Upper lobe of left lung (tissue), 6 donors: ENCODE measurements at regions not wholly inside any gene's neighbourhood (a gene's known extent, or its start where the extent isn't known, plus 50 kb on each side); places are given as distances from the start of the nearest gene placed in this dataset.

ENCODE experiments used
- ATAC-seq, 2 donors: fragments of 200-7000 bp; cut with Tn5 transposase; one replicate each; pipeline ENCODE4 v1.9.1; 2022; ENCODE audit warnings: mild to moderate bottlenecking in 2 of 2, moderate library complexity in 2 of 2; ENCODE audit not compliant: low FRiP score in 2 of 2
- DNase-seq, 2 donors: peaks; one replicate each; pipeline ENCODE4 v3.0.0-alpha.2; 2019 to 2020
- H3K27ac ChIP-seq, 4 donors: fragments of 200-600 bp; sonication (generic); one replicate each; pipeline ENCODE4 v1.5.1; 2016 to 2019
- H3K27me3 ChIP-seq, 4 donors: fragments of 200-600 bp; sonication (generic); one replicate each; pipeline ENCODE4 v1.5.1; 2017 to 2019
- H3K36me3 ChIP-seq, 4 donors: fragments of 200-600 bp; sonication (generic); one replicate each; pipeline ENCODE4 v1.5.1; 2016 to 2019
- H3K4me1 ChIP-seq, 4 donors: fragments of 200-600 bp; sonication (generic); one replicate each; pipeline ENCODE4 v1.5.1; 2018 to 2019
- H3K4me3 ChIP-seq, 4 donors: fragments of 200-600 bp; sonication (generic); one replicate each; pipeline ENCODE4 v1.5.1; 2017 to 2019; ENCODE audit warnings: mild to moderate bottlenecking in 2 of 4, moderate library complexity in 1 of 4
- H3K9me3 ChIP-seq, 4 donors: fragments of 200-600 bp; sonication (generic); one replicate each; pipeline ENCODE4 v1.5.1; 2018 to 2019
- EP300 ChIP-seq, 4 donors: sonication (generic); formaldehyde crosslinking; IDR thresholded peaks; one replicate each; pipeline ENCODE4 v1.5.1; 2017; ENCODE audit warnings: antibody characterized with exemption in 4 of 4, control low read depth in 2 of 4
- POLR2A ChIP-seq, 4 donors: fragments of 450-650 bp; IDR thresholded peaks; one replicate each; pipeline ENCODE4 v1.5.1; 2016 to 2017; ENCODE audit warnings: antibody characterized with exemption in 4 of 4, mild to moderate bottlenecking in 2 of 4
- POLR2AphosphoS5 ChIP-seq, 2 donors: sonication (generic); formaldehyde crosslinking; IDR thresholded peaks; one replicate each; pipeline ENCODE4 v1.5.1; 2017; ENCODE audit warnings: antibody characterized with exemption in 2 of 2
- WGBS, 2 donors: methylation state at CpG; one replicate each; pipeline ENCODE4 v1.1.5; 2017 to 2018; 5-methylcytosine and 5-hydroxymethylcytosine counted together
- TF ChIP-seq, protein P1 (sequence below), 6 experiments: fragments of 450-650 bp in 4 of 6; fragments of 200-600 bp in 2 of 6; sonication (generic) in 2 of 6; IDR thresholded peaks; one replicate each; pipeline ENCODE4 v1.5.1; 2016 to 2019; ENCODE audit warnings: antibody characterized with exemption in 6 of 6
- donor health status: DM: no; HTN: no; CAD: no; lungs with moderate emphysema.
- donor health status: DM: no; HTN: yes; CAD: no; lungs with severe emphysema.

- H3K27ac ChIP-seq: no peak overlapping the region
- ATAC-seq (no peak), DNase-seq (no peak)
- H3K36me3 ChIP-seq: no peaks in the 10 kb centered on the region
- H3K27me3 ChIP-seq: no peaks in the 10 kb centered on the region
- no peaks in the 10 kb centered on the region for H3K4me1 ChIP-seq
- H3K9me3 ChIP-seq: no peaks in the 10 kb centered on the region
- TF ChIP-seq POLR2AphosphoS5 (IDR thresholded peaks at IDR 0.05) (no peak), EP300 (IDR thresholded peaks at IDR 0.05) (no peak), POLR2A (IDR thresholded peaks at IDR 0.05) (no peak)
- TF ChIP-seq, protein P1, sequence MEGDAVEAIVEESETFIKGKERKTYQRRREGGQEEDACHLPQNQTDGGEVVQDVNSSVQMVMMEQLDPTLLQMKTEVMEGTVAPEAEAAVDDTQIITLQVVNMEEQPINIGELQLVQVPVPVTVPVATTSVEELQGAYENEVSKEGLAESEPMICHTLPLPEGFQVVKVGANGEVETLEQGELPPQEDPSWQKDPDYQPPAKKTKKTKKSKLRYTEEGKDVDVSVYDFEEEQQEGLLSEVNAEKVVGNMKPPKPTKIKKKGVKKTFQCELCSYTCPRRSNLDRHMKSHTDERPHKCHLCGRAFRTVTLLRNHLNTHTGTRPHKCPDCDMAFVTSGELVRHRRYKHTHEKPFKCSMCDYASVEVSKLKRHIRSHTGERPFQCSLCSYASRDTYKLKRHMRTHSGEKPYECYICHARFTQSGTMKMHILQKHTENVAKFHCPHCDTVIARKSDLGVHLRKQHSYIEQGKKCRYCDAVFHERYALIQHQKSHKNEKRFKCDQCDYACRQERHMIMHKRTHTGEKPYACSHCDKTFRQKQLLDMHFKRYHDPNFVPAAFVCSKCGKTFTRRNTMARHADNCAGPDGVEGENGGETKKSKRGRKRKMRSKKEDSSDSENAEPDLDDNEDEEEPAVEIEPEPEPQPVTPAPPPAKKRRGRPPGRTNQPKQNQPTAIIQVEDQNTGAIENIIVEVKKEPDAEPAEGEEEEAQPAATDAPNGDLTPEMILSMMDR (IDR thresholded peaks at IDR 0.05): no peak
- no peak overlapping the region for H3K4me3 ChIP-seq
- 75 to 90% methylated on average over 1 of the region's 1 CpG for WGBS, 2 donors
Measured at GRCh38 chr7:110412614-110413013, 678.3 kb upstream of the LRRN3 start.

DNA sequence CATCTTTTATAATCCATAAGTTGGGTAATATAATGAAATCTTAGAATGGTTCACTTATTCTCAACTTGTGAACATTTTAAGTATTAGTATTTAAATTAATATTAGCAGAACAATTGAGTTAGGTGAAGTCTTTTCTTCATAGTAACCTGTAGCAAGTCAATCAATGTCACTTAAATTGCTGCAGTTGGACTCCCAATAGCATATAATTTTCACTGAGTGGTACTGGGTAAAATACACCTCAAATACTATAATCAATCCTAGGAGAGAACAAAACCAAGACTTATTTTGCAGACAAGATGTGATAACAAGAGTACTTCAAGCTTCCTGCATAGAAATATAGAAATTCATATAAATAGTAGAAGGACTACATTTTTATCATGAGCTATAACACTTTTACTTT lies 677.9 kb upstream of the LRRN3 start:
- H3K36me3 ChIP-seq: no peaks in the 10 kb centered on the region
- H3K27ac ChIP-seq: no peak overlapping the region
- ATAC-seq (no peak), DNase-seq (no peak)
- TF ChIP-seq POLR2A (IDR thresholded peaks at IDR 0.05) (no peak), EP300 (IDR thresholded peaks at IDR 0.05) (no peak), POLR2AphosphoS5 (IDR thresholded peaks at IDR 0.05) (no peak)
- TF ChIP-seq, protein P1 (IDR thresholded peaks at IDR 0.05): no peak
- no peaks in the 10 kb centered on the region for H3K27me3 ChIP-seq
- no peaks in the 10 kb centered on the region for H3K4me1 ChIP-seq
- no peak overlapping the region for H3K4me3 ChIP-seq
- no peaks in the 10 kb centered on the region for H3K9me3 ChIP-seq

GRCh38 chr7:110417611-110418010 lies 673.3 kb upstream of the LRRN3 start:
- Histone ChIP-seq H3K4me3 (no peak overlapping the region), H3K27ac (no peak overlapping the region), H3K36me3 (no peaks in the 10 kb centered on the region), H3K27me3 (no peaks in the 10 kb centered on the region), H3K4me1 (no peaks in the 10 kb centered on the region), H3K9me3 (no peaks in the 10 kb centered on the region)
- whole genome bisulfite sequencing, 2 donors: 64 to 66% methylated on average over 2 of the region's 2 CpGs
- TF ChIP-seq POLR2AphosphoS5 (IDR thresholded peaks at IDR 0.05) (no peak), EP300 (IDR thresholded peaks at IDR 0.05) (no peak), POLR2A (IDR thresholded peaks at IDR 0.05) (no peak)
- TF ChIP-seq, protein P1 (IDR thresholded peaks at IDR 0.05): no peak
- no peak for DNase-seq
- no peak for ATAC-seq

DNA sequence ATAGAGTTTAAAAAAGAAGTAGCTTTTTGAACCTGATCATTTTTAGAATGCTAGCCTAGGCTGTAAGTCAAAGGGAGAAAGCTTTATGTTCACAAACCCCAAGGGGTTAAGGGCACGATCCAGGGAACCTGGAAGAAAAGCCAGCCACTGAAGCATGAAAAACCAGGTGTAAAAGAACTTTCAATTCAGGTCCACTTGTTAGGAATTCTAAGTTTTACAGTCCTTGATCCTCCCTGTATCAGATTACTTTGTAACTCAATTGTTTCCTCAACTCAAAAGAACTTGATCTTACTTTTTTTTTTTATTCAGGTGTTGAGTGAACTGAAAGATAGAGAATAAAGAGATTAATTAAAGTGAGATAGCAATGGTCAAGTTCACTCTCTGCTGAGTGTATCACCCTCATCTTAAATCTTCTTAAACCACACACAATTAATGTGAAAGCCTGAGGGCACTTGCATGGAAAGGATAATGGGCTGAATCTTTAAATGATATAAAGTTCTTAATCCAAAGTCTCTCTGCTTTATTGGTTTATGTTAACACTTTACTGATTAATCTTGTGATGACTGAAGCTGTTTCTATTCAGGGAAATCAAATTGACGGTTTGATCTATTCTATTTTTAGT lies 672.2 kb upstream of the LRRN3 start:
- WGBS, 2 donors: 67 to 76% methylated on average over 2 of the region's 2 CpGs
- no peaks in the 10 kb centered on the region for H3K4me1 ChIP-seq
- H3K27me3 ChIP-seq: no peaks in the 10 kb centered on the region
- H3K36me3 ChIP-seq: no peaks in the 10 kb centered on the region
- H3K9me3 ChIP-seq: no peaks in the 10 kb centered on the region
- no peak for DNase-seq
- no peak overlapping the region for H3K4me3 ChIP-seq
- H3K27ac ChIP-seq: no peak overlapping the region
- no peak for ATAC-seq
- no peak for TF ChIP-seq POLR2A (IDR thresholded peaks at IDR 0.05)
- TF ChIP-seq EP300 (IDR thresholded peaks at IDR 0.05): no peak
- TF ChIP-seq, protein P1 (IDR thresholded peaks at IDR 0.05): no peak
- no peak for TF ChIP-seq POLR2AphosphoS5 (IDR thresholded peaks at IDR 0.05)

GRCh38 chr7:110420788-110421187 lies 670.1 kb upstream of the LRRN3 start:
- 79 to 82% methylated on average over 1 of the region's 1 CpG for WGBS, 2 donors
- Histone ChIP-seq H3K4me1 (no peaks in the 10 kb centered on the region), H3K27me3 (no peaks in the 10 kb centered on the region), H3K27ac (no peak overlapping the region), H3K36me3 (no peaks in the 10 kb centered on the region), H3K4me3 (no peak overlapping the region), H3K9me3 (no peaks in the 10 kb centered on the region)
- DNase-seq (no peak), ATAC-seq (no peak)
- TF ChIP-seq POLR2A (IDR thresholded peaks at IDR 0.05) (no peak), POLR2AphosphoS5 (IDR thresholded peaks at IDR 0.05) (no peak), EP300 (IDR thresholded peaks at IDR 0.05) (no peak)
- TF ChIP-seq, protein P1 (IDR thresholded peaks at IDR 0.05): no peak
